Stomach smooth muscle (tissue), 2 donors: ENCODE measurements at regions not wholly inside any gene's neighbourhood (a gene's known extent, or its start where the extent isn't known, plus 50 kb on each side); places are given as distances from the start of the nearest gene placed in this dataset.

Source experiments
- H3K27ac ChIP-seq: one replicate; pipeline ENCODE4 v1.7.0; 2013; ENCODE audit warnings: mild to moderate bottlenecking, low read length, inconsistent platforms
- H3K27me3 ChIP-seq, 2 donors: one replicate each; pipeline ENCODE4 v1.7.0; 2013; ENCODE audit warnings: low read length in 2 of 2; ENCODE audit not compliant: insufficient read depth in 2 of 2, control insufficient read depth in 1 of 2
- H3K36me3 ChIP-seq, 2 donors: one replicate each; pipeline ENCODE4 v1.7.0; 2013; ENCODE audit warnings: low read length in 2 of 2; ENCODE audit not compliant: control insufficient read depth in 2 of 2, insufficient read depth in 2 of 2
- H3K4me1 ChIP-seq: one replicate; pipeline ENCODE4 v1.7.0; 2013; ENCODE audit warnings: low read length; ENCODE audit not compliant: control insufficient read depth, insufficient read depth
- H3K4me3 ChIP-seq, 2 donors: one replicate each; pipeline ENCODE4 v1.7.0; 2013; ENCODE audit warnings: low read length in 2 of 2
- H3K9ac ChIP-seq, 2 donors: one replicate each; pipeline ENCODE4 v1.7.0; 2013; ENCODE audit warnings: low read length in 2 of 2, mild to moderate bottlenecking in 1 of 2
- H3K9me3 ChIP-seq, 2 donors: one replicate each; pipeline ENCODE4 v1.7.0; 2013; ENCODE audit warnings: low read length in 2 of 2; ENCODE audit not compliant: control insufficient read depth in 2 of 2
- donor health status: healthy.
- donor health status: Pancreatic carcinoma.

DNA sequence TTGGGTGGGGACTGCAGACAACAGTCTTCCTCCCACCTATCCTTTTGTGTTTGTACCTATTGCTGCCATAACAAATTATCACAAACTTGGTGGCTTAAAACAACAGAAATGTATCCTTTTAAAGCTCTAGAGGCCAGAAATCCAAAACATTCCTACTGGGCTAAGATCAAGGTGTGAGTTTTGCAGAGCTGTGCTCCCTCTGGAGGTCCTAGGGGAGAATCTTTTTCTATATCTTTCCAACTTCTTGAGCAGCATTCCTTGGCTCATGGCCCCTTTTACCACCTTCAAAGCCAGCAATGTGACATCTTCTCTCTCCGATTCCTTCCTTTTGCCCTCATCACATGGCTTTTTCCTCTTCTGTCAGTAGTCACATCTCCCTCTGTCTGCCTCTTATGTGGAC lies 190.6 kb downstream of the TTC8 start:
- H3K27ac ChIP-seq: no peak overlapping the region

DNA sequence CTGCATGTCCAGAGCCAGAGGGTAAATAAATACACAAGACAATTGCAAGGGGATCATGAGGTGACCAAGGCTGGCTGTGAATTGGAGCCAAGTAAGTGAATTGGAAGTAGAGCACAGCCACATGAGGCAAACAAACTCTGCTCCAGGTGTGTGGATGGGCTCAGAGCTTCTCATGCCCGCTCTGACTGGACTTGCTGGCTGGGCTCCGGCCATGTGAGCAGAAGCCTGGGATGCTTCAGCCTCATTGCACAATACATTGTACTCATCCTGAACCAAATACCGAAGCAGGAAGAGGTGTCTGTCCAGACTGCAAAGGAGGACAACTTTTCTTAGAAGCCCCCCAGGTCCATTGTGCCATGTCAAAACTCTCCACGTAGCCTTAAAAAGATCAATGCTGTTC lies 193.0 kb downstream of the TTC8 start:
- no peak overlapping the region for H3K4me3 ChIP-seq
- H3K9ac ChIP-seq: no peak overlapping the region
- peaks cover 0 to 3% of the 10 kb centered on the region in 2 donors for H3K9me3 ChIP-seq
- H3K36me3 ChIP-seq: no peaks in the 10 kb centered on the region
- H3K4me1 ChIP-seq: no peaks in the 10 kb centered on the region
- H3K27ac ChIP-seq: no peak overlapping the region
- peaks cover 0 to 12% of the 10 kb centered on the region in 2 donors for H3K27me3 ChIP-seq

More for the DNA sequence above, 190.6 kb downstream of the TTC8 start:
- H3K27me3 ChIP-seq: peaks cover 0 to 11% of the 10 kb centered on the region in 2 donors
- no peak overlapping the region for H3K4me3 ChIP-seq
- no peaks in the 10 kb centered on the region for H3K36me3 ChIP-seq
- H3K9ac ChIP-seq: no peak overlapping the region
- no peaks in the 10 kb centered on the region for H3K4me1 ChIP-seq
- H3K9me3 ChIP-seq: peaks cover 0 to 3% of the 10 kb centered on the region in 2 donors

DNA sequence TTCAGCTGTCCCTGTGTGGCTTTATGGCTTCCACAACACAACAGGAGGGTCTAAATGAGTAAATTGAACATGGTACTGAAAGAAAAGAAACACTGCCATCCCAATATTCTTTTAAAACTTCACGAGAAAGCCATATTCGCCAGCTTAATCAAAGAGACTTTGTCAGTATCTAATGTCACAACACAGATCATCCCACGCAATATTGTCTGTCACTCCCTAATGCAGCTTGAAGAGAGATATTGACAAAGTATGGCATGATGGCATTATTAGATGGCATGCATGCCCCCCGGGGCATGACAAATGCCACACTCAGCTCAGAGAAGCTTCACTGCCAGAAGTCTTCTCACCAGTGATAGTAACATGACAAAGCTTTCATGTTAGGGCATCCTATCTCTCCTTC lies 197.8 kb downstream of the TTC8 start:
- Histone ChIP-seq H3K27me3 (peaks cover 5 to 18% of the 10 kb centered on the region in 2 donors), H3K9me3 (no peaks in the 10 kb centered on the region), H3K27ac (no peak overlapping the region), H3K36me3 (no peaks in the 10 kb centered on the region), H3K4me3 (no peak overlapping the region), H3K4me1 (peaks cover 7% of the 10 kb centered on the region), H3K9ac (no peak overlapping the region)

DNA sequence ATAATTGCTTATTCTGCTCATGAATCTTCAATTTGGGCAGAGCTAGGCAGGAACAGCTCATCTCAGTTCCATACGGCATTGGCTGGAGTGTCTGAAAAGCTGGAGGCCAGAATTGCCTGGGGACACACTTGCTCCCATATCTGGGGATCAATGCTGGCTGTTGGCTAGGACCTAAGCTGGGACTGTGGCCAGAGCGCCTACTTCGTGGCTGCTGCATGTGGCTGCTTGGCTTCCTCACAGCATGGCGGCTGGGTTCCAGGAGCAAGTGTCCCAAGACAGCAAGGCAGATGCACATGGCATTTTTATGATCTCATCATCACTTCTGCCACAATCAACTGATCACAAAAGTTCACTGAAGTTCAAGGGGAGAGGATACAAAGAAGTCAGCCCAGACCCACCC lies 200.2 kb downstream of the TTC8 start:
- Histone ChIP-seq H3K36me3 (no peaks in the 10 kb centered on the region), H3K27me3 (peaks cover 15 to 25% of the 10 kb centered on the region in 2 donors), H3K4me1 (peaks cover 12% of the 10 kb centered on the region), H3K9me3 (no peaks in the 10 kb centered on the region), H3K4me3 (no peak overlapping the region), H3K9ac (no peak overlapping the region), H3K27ac (no peak overlapping the region)

DNA sequence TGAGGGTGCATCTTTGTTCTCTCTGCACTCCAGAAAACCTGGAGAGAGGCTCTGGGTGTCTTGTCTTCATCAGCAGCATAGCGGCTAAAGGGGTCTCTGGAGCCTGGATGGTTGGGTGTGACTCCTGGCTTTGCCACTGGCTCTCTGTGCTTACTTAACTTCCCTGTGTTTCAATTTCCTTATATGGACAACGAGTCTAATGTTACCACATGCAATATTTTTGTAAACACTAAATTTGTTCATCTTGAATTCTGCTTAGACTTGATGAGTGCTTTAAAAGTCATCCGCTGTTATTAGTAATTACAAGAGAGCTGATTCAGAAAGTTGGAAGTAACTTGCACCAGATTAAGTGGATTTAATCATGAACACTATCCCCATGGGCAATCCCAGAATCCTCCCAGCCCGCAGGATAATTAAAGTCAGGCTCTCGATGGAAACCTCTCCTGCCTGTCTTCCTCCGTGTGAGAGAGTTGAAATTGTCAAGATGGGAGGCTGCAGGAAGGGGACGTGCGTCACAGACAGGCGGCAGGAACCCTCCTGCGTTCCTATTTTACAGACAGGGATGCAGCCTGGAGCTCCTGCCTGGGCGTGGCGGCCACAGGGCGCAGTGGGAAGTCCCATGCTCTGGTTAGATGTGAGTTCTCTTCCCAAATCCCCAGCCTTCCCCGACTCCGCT lies 201.2 kb downstream of the TTC8 start:
- peaks cover 20 to 25% of the 10 kb centered on the region in 2 donors for H3K27me3 ChIP-seq
- H3K9ac ChIP-seq: no peak overlapping the region
- peaks cover 12% of the 10 kb centered on the region for H3K4me1 ChIP-seq
- H3K9me3 ChIP-seq: no peaks in the 10 kb centered on the region
- no peak overlapping the region for H3K27ac ChIP-seq
- H3K4me3 ChIP-seq: no peak overlapping the region
- no peaks in the 10 kb centered on the region for H3K36me3 ChIP-seq

DNA sequence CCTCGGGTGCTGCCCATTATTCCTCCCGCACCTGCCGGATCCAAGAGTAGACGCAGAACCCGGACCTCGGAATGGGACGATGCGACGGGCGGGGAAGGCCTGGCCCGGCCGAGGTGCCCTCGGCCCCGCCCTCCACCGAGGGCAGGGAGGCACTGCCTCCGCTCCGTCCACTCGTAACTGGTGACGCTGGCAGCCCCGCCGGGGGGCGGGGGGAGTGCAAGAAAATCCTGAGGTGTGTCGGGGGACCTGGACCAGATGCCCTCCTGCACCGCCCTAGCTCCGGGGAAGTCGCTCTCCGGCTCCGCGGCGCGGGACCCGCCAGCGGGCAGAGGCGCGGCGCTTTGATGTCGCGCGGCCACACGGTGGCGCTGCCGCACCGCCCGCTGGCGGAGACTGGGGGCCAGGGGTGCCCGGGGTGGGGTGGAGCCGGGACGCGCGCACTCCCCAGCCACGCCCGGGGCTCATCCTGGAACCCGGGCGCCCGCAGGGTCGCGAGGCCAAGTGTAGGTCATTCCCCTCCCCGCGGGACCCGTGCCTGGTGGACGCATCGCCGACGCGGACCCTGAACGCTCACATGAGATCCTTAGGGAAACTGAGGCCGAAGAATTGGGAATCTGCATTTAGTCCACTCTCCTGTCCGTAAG lies 202.8 kb downstream of the TTC8 start:
- H3K27ac ChIP-seq: no peak overlapping the region
- H3K9ac ChIP-seq: peak overlapping the region; percentile 28 to 29

DNA sequence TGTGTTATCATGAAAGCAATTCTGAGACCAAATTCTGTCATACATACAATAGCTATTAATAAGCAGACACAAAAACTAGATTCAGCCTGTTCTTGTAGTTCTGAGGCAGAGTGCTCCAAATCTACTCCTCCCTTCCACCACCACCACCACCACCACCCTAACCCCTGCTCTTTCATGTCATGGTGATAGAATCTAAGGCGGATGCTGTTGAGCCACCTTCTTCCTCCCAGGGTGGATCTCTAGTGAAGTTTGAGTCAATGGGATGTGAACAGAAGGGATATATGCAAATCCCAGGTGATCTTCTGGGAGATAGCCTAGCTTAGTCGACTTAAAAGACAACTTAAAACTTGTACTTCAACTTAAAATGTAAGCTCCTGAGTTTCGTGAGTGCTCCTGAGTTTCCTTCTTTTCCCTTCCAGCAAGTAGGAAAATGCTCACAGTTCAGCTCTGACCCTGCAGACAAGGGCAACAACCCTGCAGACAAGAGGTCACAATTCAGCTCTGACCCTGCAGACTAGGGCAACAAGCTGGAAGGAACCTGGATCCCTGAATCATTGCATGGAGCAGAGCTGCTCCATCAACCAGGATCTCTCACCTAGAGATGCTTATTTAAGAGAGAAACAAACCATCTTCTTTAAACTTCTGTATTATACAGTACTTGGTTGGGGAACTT lies 204.1 kb downstream of the TTC8 start:
- H3K4me3 ChIP-seq: no peak overlapping the region
- H3K9me3 ChIP-seq: no peaks in the 10 kb centered on the region
- no peak overlapping the region for H3K27ac ChIP-seq
- no peaks in the 10 kb centered on the region for H3K36me3 ChIP-seq
- peaks cover 12% of the 10 kb centered on the region for H3K4me1 ChIP-seq
- no peak overlapping the region for H3K9ac ChIP-seq
- peaks cover 17 to 21% of the 10 kb centered on the region in 2 donors for H3K27me3 ChIP-seq

More for the DNA sequence above, 202.8 kb downstream of the TTC8 start:
- peaks cover 12% of the 10 kb centered on the region for H3K4me1 ChIP-seq
- no peaks in the 10 kb centered on the region for H3K36me3 ChIP-seq
- H3K9me3 ChIP-seq: no peaks in the 10 kb centered on the region
- H3K4me3 ChIP-seq: peak overlapping the region; percentile 75 to 79
- peaks cover 21 to 25% of the 10 kb centered on the region in 2 donors for H3K27me3 ChIP-seq

DNA sequence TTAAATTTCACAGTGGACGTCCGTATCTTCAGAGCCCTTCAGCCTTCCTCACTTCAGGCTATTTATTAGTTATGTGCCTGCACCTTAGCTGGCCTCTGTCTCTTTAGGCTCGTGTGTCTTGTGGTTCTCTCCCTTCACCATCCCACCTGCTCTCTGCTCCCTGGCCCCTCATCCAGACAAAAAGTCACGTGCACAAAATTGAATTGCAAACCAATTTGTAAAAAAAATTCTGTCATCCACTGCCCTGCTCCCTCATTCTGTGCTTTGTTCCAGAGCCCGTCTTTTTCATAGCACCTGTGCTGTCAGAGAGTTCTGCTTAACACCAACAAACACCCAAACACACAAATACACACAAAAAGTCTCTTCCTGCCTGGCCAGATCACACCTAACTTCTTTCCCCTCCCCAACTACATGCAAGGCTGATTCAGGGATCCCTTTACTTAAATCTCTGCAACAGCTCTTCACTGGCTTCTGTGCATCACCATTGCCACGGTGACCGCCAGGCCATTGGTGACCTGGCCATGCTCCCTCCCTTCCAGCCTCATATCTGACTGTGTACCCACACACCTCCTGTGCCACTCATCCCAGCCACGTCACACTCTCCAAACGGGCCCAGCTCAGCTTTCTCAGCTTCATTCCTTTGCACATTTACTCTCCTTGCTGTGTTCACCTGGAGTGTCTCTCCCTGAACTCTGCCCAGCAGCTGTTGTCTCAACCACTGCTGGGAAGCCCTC lies 205.7 kb downstream of the TTC8 start:
- H3K4me3 ChIP-seq: no peak overlapping the region
- no peaks in the 10 kb centered on the region for H3K36me3 ChIP-seq
- peaks cover 17 to 19% of the 10 kb centered on the region in 2 donors for H3K27me3 ChIP-seq
- no peaks in the 10 kb centered on the region for H3K9me3 ChIP-seq
- H3K4me1 ChIP-seq: peaks cover 12% of the 10 kb centered on the region
- H3K9ac ChIP-seq: no peak overlapping the region
- no peak overlapping the region for H3K27ac ChIP-seq

DNA sequence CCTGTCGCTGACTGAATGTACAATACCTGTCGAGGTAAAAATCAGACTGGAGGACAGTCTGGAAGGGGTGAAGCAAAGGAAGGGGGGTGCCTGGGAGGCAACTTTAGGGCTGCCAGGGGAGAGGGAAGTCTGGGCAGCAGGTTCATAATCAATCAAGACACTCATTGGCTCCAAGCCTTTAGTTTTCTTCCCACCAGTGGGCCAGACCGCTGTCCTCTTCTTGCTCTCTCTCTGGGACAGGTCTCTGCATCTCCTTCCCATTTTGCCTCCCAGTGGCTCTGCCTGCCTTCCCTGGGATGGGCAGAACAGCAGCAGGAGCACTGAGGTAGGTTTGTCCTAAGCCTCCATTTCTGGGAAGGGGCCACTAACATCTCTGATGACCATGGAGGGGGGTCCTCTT lies 206.5 kb downstream of the TTC8 start:
- Histone ChIP-seq H3K9ac (no peak overlapping the region), H3K9me3 (no peaks in the 10 kb centered on the region), H3K4me1 (peaks cover 12% of the 10 kb centered on the region), H3K36me3 (no peaks in the 10 kb centered on the region), H3K4me3 (no peak overlapping the region), H3K27me3 (peaks cover 14 to 20% of the 10 kb centered on the region in 2 donors), H3K27ac (no peak overlapping the region)

DNA sequence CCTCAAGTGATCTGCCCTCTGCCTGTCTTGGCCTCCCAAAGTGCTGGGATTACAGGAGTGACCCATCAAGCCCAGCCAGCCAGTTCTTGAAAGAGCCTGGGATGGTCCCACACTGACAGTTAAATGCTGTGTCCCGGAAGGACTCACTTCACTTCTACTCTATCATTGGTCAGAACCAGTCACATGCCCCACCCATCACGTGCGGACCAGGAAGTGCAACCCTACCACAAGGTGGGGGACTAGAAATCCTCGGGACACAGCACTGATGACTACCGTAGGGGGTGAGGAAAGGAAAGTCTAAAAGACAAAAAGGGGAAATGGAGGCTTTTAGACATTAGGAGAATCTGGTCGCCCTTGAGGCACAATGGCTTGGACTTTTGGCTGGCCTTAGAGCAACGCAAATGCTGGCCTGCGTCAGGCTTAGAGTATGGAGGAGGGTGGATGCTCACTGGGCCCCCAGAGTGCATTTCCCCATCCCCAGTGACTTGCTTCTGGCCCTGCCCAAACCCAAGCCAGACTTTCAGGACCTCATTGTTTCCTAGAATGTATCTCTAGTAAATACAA lies 207.7 kb downstream of the TTC8 start:
- Histone ChIP-seq H3K9ac (no peak overlapping the region), H3K9me3 (no peaks in the 10 kb centered on the region), H3K4me1 (peaks cover 6% of the 10 kb centered on the region), H3K27ac (no peak overlapping the region), H3K4me3 (no peak overlapping the region), H3K27me3 (peaks cover 7 to 19% of the 10 kb centered on the region in 2 donors), H3K36me3 (no peaks in the 10 kb centered on the region)
